T1000 (cell line): ENCODE measurements at regions not wholly inside any gene's neighbourhood (a gene's known extent, or its start where the extent isn't known, plus 50 kb on each side); places are given as distances from the start of the nearest gene placed in this dataset.
"Not testable (repeated sequence)": the region's sequence is repeated elsewhere in the genome, so short reads cannot be mapped to it uniquely, and the experiment has no call there.

ENCODE experiments used
- DNase-seq: peaks from one replicate; lab custom pipeline; 2025; ENCODE audit warnings: mixed read lengths; lab: John Stamatoyannopoulos, UW

- DNase-seq = no peak
Measured at GRCh38 chr13:53281677-53282076, 253.1 kb downstream of the OLFM4 start.

- DNase-seq = no peak
Measured at GRCh38 chr13:53285896-53286430, 257.4 kb downstream of the OLFM4 start.

GRCh38 chr13:53298396-53298795, 269.8 kb downstream of the OLFM4 start:
- DNase-seq = no peak

- no peak for DNase-seq
Measured at GRCh38 chr13:53301449-53301848, 272.8 kb downstream of the OLFM4 start.

- not testable (repeated sequence) for DNase-seq
Measured at GRCh38 chr13:53305419-53305818, 276.8 kb downstream of the OLFM4 start.

GRCh38 chr13:53310786-53311185, 282.2 kb downstream of the OLFM4 start:
- DNase-seq = no peak

GRCh38 chr13:53311561-53311960, 282.9 kb downstream of the OLFM4 start:
- DNase-seq = no peak

- no peak for DNase-seq
Measured at GRCh38 chr13:53321296-53321801, 292.7 kb downstream of the OLFM4 start.

GRCh38 chr13:53324656-53325055, 296.0 kb downstream of the OLFM4 start:
- DNase-seq = no peak

GRCh38 chr13:53326716-53327115, 298.1 kb downstream of the OLFM4 start:
- DNase-seq = no peak

- no peak for DNase-seq
Measured at GRCh38 chr13:53327680-53328315, 299.2 kb downstream of the OLFM4 start.

- DNase-seq = no peak
Measured at GRCh38 chr13:53336441-53337160, 308.0 kb downstream of the OLFM4 start.

- no peak for DNase-seq
Measured at GRCh38 chr13:53338760-53339159, 310.1 kb downstream of the OLFM4 start.

- no peak for DNase-seq
Measured at GRCh38 chr13:53340505-53341143, 312.0 kb downstream of the OLFM4 start.

GRCh38 chr13:53341144-53341510, 312.5 kb downstream of the OLFM4 start:
- DNase-seq = no peak

- DNase-seq = no peak
Measured at GRCh38 chr13:53342623-53343360, 314.2 kb downstream of the OLFM4 start.

- DNase-seq = no peak
Measured at GRCh38 chr13:53343361-53343744, 314.7 kb downstream of the OLFM4 start.

GRCh38 chr13:53351021-53351420, 322.4 kb downstream of the OLFM4 start:
- no peak for DNase-seq

GRCh38 chr13:53357582-53357981, 329.0 kb downstream of the OLFM4 start:
- no peak for DNase-seq

- DNase-seq = no peak
Measured at GRCh38 chr13:53368948-53369347, 340.3 kb downstream of the OLFM4 start.

GRCh38 chr13:53379485-53379884, 350.9 kb downstream of the OLFM4 start:
- DNase-seq = no peak

GRCh38 chr13:53382008-53382407, 353.4 kb downstream of the OLFM4 start:
- DNase-seq = no peak
